ENCODE measurements at regions not wholly inside any gene's neighbourhood (a gene's known extent, or its start where the extent isn't known, plus 50 kb on each side); places are given as distances from the start of the nearest gene placed in this dataset.

GRCh38 chr4:110959041-110959643 is 336.3 kb upstream of the PITX2 start:
- DNase-seq (ENCODE audit: low spot score) = no peak

GRCh38 chr4:110961066-110961465 is 338.2 kb upstream of the PITX2 start:
- no peak for DNase-seq (ENCODE audit: low spot score)

GRCh38 chr4:110962616-110963015 is 339.7 kb upstream of the PITX2 start:
- DNase-seq (ENCODE audit: low spot score) = no peak

- no peak for DNase-seq (ENCODE audit: low spot score)
These were observed 340.9 kb upstream of the PITX2 start for GRCh38 chr4:110963662-110964280.

- DNase-seq (ENCODE audit: low spot score) = no peak
These were observed 345.1 kb upstream of the PITX2 start for GRCh38 chr4:110967936-110968335.

- DNase-seq (ENCODE audit: low spot score) = peak; percentile 19
These were observed 347.8 kb upstream of the PITX2 start for GRCh38 chr4:110970642-110971041.

GRCh38 chr4:110975338-110975737 is 352.5 kb upstream of the PITX2 start:
- no peak for DNase-seq (ENCODE audit: low spot score)

GRCh38 chr4:110977554-110977953 is 354.7 kb upstream of the PITX2 start:
- DNase-seq (ENCODE audit: low spot score) = no peak

GRCh38 chr4:110978761-110979160 is 355.9 kb upstream of the PITX2 start:
- DNase-seq (ENCODE audit: low spot score) = no peak

GRCh38 chr4:110982486-110982885 is 359.6 kb upstream of the PITX2 start:
- no peak for DNase-seq (ENCODE audit: low spot score)

GRCh38 chr4:110988722-110989121 is 365.8 kb upstream of the PITX2 start:
- no peak for DNase-seq (ENCODE audit: low spot score)

GRCh38 chr4:110989125-110989524 is 366.2 kb upstream of the PITX2 start:
- DNase-seq (ENCODE audit: low spot score) = no peak

- no peak for DNase-seq (ENCODE audit: low spot score)
These were observed 371.9 kb upstream of the PITX2 start for GRCh38 chr4:110994781-110995180.

GRCh38 chr4:110998320-110998719 is 375.4 kb upstream of the PITX2 start:
- DNase-seq (ENCODE audit: low spot score) = no peak

- no peak for DNase-seq (ENCODE audit: low spot score)
These were observed 388.6 kb upstream of the PITX2 start for GRCh38 chr4:111011458-111011857.

- DNase-seq (ENCODE audit: low spot score) = no peak
These were observed 391.0 kb upstream of the PITX2 start for GRCh38 chr4:111013846-111014245.

- DNase-seq (ENCODE audit: low spot score) = no peak
These were observed 391.7 kb upstream of the PITX2 start for GRCh38 chr4:111014537-111014936.

GRCh38 chr4:111016416-111016815 is 393.5 kb upstream of the PITX2 start:
- no peak for DNase-seq (ENCODE audit: low spot score)

- no peak for DNase-seq (ENCODE audit: low spot score)
These were observed 395.3 kb upstream of the PITX2 start for GRCh38 chr4:111018216-111018615.

GRCh38 chr4:111020476-111020875 is 397.6 kb upstream of the PITX2 start:
- DNase-seq (ENCODE audit: low spot score) = no peak

- DNase-seq (ENCODE audit: low spot score) = no peak
These were observed 398.1 kb upstream of the PITX2 start for GRCh38 chr4:111020961-111021360.

GRCh38 chr4:111022758-111023157 is 399.9 kb upstream of the PITX2 start:
- no peak for DNase-seq (ENCODE audit: low spot score)

GRCh38 chr4:111027526-111027925 is 404.6 kb upstream of the PITX2 start:
- no peak for DNase-seq (ENCODE audit: low spot score)

- no peak for DNase-seq (ENCODE audit: low spot score)
These were observed 405.9 kb upstream of the PITX2 start for GRCh38 chr4:111028795-111029194.
